ENCODE measurements at regions not wholly inside any gene's neighbourhood (a gene's known extent, or its start where the extent isn't known, plus 50 kb on each side); places are given as distances from the start of the nearest gene placed in this dataset.

DNA sequence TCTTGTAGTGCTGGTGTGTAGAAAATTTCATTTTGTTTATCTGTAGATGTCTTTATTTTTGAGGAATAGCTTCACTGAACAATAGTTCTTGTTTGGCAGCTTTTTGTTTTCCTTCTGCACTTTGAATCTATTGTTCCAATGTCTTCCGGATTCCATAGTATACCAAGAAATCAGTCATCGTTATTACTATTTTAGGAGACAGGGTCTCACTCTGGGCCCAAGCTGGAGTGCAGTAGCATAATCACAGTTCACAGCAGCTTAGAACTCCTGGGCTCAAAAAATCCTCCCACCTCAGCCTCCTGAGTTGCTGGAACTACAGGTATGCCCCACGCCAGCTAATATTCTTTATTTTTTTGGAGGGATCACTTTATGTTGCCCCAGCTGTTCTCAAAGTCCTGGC is 67.7 kb upstream of the RGS2 start:
- TF ChIP-seq, protein P1, sequence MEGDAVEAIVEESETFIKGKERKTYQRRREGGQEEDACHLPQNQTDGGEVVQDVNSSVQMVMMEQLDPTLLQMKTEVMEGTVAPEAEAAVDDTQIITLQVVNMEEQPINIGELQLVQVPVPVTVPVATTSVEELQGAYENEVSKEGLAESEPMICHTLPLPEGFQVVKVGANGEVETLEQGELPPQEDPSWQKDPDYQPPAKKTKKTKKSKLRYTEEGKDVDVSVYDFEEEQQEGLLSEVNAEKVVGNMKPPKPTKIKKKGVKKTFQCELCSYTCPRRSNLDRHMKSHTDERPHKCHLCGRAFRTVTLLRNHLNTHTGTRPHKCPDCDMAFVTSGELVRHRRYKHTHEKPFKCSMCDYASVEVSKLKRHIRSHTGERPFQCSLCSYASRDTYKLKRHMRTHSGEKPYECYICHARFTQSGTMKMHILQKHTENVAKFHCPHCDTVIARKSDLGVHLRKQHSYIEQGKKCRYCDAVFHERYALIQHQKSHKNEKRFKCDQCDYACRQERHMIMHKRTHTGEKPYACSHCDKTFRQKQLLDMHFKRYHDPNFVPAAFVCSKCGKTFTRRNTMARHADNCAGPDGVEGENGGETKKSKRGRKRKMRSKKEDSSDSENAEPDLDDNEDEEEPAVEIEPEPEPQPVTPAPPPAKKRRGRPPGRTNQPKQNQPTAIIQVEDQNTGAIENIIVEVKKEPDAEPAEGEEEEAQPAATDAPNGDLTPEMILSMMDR (conservative IDR thresholded peaks at IDR 0.05), result no peak
- no peak for TF ChIP-seq ZFX (IDR thresholded peaks at IDR 0.05)
